Left lobe of liver (tissue), 2 donors: ENCODE measurements at regions not wholly inside any gene's neighbourhood (a gene's known extent, or its start where the extent isn't known, plus 50 kb on each side); places are given as distances from the start of the nearest gene placed in this dataset.
"Not testable (repeated sequence)": the region's sequence is repeated elsewhere in the genome, so short reads cannot be mapped to it uniquely, and the experiment has no call there.

ENCODE experiments used
- ATAC-seq: fragments of 200-7000 bp; cut with Tn5 transposase; one replicate; pipeline ENCODE4 v1.9.1; 2020; ENCODE audit warnings: mild to moderate bottlenecking, moderate library complexity
- DNase-seq: peaks from one replicate; pipeline ENCODE4 v3.0.0-alpha.2; 2020; ENCODE audit warnings: low spot score
- donor health status: DM: no; HTN: no; CAD: no; lungs with moderate emphysema.
- donor health status: DM: no; HTN: yes; CAD: no.

DNA sequence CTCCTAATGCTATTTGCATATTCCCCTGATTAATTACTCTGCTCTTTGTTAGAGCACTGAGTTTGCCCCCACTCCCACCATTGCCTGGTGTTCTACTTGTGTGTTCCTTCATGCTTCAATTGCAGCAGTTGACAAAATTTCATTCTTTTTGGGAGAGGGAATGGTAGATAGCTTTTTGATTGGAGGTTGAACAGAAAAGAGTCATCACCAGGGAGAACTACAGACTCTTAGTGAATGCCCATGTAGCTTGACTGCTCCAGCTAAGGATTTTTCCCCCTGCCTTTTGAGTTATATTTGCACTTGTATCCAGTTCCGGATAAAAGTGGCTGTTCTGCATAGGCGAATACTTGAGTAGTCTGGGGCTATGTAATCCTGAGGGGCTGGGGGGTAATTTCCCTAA, 183.9 kb downstream of the ETNK1 start:
- ATAC-seq = no peak
- no peak for DNase-seq

- ATAC-seq (no peak), DNase-seq (no peak)
Observed at GRCh38 chr12:22810036-22810435, 185.1 kb downstream of the ETNK1 start.

DNA sequence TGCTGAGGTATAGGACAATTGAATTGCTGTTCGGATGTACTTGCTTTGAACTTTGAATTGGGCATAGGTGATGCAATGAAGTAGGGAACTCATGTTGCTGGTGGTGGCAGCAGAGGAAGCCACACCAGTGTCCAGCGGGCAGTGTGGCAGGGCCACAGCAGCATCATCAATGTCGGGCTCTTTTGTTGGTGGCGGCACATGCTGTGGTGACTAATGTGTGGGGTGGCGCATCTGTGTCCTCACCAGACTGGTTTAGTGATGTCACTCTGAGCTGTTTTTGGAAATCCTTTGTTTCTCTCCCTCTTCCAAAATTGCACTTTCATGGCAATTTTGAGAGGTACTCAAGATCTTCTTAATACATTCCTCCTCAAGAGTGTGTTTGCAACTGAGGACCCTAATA, 187.6 kb downstream of the ETNK1 start:
- no peak for ATAC-seq

DNA sequence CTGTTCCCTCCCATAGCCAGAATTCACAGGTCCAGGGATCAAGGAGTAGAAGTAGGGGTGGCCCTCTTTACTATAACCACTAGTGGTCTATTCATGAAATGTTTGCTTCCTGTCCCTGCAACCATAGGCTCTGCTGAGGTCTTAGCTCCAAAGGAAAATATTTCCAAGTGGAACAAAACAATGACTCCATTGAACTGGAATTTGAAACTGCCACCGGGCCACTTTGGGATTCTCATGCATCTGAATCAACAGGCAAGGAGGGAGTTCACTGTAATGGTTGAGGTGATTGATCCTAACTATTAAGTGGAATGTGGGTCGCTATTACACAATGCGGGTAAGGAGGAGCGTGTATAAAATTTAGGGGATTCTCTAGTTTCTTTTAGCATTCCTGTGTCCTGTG, 197.0 kb downstream of the ETNK1 start:
- no peak for ATAC-seq

More for the DNA sequence above, 187.6 kb downstream of the ETNK1 start:
- no peak for DNase-seq

GRCh38 chr12:22826026-22826425, 201.1 kb downstream of the ETNK1 start:
- ATAC-seq = no peak
- no peak for DNase-seq

More for the DNA sequence above, 197.0 kb downstream of the ETNK1 start:
- no peak for DNase-seq

DNA sequence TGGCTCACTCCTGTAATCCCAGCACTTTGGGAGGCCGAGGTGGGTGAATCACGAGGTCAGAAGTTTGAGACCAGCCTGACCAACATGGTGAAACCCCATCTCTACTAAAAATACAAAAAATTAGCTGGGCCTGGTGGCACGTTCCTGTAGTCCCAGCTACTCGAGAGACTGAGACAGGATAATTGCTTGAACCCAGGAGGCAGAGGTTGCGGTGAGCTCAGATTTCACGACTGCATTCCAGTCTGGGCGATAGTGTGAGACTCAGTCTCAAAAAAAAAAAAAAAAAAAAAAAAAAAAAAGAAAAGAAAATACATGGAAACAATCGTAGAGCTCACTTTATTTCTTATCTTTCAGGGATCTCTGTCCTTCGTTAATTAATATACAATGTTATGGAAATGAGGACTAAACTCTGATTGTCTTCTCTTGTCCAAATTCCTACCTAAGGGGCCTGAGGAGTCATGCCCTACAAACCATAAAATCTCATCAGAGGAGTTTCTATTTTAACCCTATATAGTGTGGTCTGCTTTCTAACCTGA, 201.5 kb downstream of the ETNK1 start:
- not testable (repeated sequence) for ATAC-seq, DNase-seq

DNA sequence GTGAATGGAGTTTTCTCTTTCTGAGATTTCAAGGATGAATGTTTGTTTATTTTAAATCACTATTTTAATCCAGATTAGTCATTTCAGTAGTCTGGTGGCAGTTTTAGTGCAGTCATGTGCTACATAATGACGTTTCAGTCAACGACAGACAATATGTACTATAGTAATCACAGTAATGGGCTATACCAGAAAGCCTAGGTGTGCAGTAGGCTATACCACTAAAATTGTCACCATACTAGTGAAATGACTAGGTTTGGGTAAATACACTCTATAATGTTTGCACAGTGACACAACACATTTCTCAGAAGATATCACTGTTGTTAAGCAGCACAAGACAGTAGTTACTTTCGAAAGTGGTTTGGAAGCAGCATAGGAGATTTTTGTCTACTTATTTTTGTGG, 203.1 kb downstream of the ETNK1 start:
- no peak for ATAC-seq

GRCh38 chr12:22835431-22835830, 210.5 kb downstream of the ETNK1 start:
- ATAC-seq (no peak), DNase-seq (no peak)

More for the DNA sequence above, 203.1 kb downstream of the ETNK1 start:
- DNase-seq = no peak

GRCh38 chr12:22850185-22850584, 225.2 kb downstream of the ETNK1 start:
- DNase-seq (no peak), ATAC-seq (no peak)

DNA sequence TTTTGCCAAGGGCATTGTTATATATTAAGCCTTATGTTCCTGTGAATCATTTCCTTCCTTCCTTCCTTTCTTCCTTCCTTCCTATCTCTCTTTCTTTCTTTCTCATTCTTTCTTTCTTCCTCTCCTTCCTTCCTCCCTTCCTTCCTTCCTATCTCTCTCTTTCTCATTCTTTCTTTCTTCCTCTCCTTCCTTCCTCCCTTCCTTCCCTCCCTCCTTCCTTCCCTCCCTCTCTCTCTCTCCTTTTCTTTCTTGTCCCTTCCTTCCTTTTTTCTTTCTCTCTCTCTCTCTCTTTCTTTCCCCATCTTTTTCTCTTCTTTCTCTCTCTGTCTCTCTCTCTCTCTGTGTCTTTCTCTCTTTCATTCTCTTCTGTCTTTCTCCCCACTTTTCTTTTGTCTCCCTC, 226.6 kb downstream of the ETNK1 start:
- ATAC-seq = no peak
- no peak for DNase-seq

- DNase-seq (no peak), ATAC-seq (no peak)
Observed at GRCh38 chr12:22855456-22855855, 230.5 kb downstream of the ETNK1 start.

GRCh38 chr12:22856178-22856577, 231.2 kb downstream of the ETNK1 start:
- ATAC-seq = peak; percentile 72
- no peak for DNase-seq

GRCh38 chr12:22858849-22859570, 234.0 kb downstream of the ETNK1 start:
- ATAC-seq (no peak), DNase-seq (no peak)

DNA sequence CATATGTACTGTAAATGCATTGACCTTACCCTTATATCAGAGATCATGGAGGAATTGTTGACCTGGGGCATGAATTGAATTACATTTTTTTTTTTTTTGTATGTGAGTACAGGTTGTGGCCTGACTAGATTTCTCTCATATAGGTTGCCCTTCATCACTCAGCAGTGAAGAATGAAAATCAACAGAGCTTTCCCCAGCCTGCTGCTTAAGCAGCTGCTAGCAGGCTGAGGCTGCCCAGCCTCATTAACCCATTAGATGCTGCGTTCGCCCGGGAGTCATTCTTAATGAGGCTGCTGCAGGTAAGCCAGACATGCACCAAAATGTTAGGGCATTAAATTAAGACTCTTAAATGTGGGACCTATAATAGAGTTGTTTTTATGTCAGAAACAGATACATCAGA, 236.0 kb downstream of the ETNK1 start:
- no peak for DNase-seq
- ATAC-seq = no peak

DNA sequence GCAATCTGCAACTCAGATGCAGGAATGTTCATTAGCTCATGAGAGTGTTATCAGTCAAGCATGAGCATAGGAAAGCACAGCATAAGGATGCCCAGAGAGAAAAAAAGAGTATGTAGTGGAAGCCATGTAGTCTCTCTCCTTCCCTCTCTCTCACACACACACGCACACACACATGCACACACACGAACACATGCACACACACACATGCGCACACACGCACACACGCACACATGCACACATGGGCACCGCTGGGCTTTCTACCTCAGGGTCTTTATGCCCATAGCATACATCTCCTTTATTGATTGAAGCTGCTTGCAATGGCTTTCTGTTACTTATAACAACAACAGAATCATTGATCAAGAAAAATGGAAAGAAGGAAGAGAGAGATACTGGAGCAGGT, 240.9 kb downstream of the ETNK1 start:
- ATAC-seq (no peak), DNase-seq (no peak)

DNA sequence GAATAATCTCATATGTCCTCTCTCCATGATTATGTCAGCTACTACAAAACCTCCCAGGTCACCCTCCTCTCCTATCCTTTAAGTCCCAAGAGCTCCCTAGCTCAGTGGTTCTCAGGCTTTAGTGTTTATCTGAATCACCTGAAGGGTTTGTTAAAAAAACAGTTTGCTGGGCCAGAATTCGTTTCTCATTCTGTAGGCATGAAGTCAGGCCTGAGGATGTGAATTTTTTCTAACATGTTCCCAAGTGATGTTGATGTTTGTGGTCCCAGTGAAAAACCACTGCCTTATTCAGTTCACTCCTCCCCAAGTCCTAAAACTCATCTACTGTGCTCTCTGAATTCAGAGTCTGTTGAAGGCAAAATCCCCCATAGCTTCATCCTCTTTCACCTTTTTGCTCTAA, 241.4 kb downstream of the ETNK1 start:
- no peak for ATAC-seq
- no peak for DNase-seq

GRCh38 chr12:22874151-22874550, 249.2 kb downstream of the ETNK1 start:
- no peak for ATAC-seq
- no peak for DNase-seq

DNA sequence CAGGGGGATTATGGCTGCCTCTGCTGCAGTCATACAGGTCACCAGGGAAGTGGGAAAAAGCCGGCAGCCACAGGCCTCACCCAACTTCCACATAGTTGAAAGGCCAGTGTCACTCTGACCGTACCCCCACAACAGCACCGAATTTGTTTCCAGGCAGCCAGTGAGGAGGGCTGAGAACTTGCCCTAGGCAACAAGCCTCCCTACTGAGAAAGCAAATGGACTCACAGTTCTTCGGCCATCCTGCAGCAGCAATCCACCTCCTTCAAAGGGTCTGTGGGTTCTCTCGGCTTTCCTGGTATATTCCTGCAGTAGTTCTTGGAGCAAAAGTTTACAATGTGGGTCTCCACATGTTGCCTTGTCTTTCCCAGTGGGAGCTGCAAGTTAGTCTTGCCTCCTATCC, 251.3 kb downstream of the ETNK1 start:
- no peak for DNase-seq
- no peak for ATAC-seq

DNA sequence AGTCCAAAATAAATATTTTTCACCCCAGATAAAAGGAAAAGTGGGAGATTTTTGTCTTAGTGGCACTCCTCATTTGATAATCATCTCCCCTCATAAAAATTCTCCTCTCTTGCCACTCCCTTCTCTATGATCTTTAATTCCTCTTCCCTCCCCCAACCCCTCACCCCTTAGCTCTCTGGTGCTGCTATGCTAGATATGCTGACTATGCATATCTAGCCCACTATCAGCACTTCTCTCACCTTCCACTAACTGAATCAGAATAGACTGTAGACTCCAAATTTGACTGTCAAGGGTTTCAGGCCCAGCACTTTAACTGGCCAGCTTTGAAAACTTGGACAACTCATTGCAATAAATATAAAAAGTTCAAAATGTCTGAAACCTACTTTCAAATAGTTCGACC, 254.2 kb downstream of the ETNK1 start:
- ATAC-seq = no peak

DNA sequence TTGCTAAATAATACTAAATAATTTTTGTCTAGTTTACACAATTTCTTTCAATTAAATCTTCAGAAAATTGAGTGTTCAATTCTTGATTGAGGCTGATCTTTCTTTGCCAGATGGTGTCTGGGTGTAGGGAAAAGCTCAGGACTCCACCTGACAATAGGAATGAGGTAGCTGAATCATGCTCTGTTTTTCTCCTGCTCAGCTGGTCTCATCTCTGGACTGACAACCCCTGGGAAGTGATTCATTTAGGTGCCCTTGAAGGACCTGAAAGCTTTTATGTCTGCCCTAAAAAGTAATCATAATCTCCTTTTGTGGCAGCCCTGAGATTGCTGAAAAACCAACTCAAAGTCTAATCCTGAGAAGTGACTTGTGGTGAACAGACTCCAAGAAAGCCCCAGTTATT, 255.4 kb downstream of the ETNK1 start:
- ATAC-seq = no peak
- DNase-seq = no peak

More for the DNA sequence above, 254.2 kb downstream of the ETNK1 start:
- no peak for DNase-seq

DNA sequence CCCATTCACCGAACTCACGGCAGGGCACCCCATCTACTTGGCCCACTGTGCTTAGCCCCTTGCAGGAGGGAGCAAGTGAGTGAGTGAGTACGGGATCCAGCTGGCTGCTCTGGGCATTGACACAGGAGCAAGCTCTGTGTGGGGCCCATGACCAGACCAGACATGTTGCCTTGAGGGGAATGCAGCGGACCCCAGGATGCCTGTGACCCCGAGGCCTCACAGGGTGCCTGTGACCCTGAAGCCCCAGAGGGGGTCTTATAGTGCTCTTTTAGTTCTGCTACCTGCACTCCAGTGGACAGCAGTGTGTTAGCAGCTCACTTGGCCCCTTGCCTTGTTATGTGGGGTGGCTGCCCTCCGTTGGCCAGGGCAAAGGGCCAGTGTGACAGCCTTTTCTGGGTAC, 255.8 kb downstream of the ETNK1 start:
- ATAC-seq (no peak), DNase-seq (no peak)

- no peak for DNase-seq
- no peak for ATAC-seq
Observed at GRCh38 chr12:22881878-22882385, 257.0 kb downstream of the ETNK1 start.

DNA sequence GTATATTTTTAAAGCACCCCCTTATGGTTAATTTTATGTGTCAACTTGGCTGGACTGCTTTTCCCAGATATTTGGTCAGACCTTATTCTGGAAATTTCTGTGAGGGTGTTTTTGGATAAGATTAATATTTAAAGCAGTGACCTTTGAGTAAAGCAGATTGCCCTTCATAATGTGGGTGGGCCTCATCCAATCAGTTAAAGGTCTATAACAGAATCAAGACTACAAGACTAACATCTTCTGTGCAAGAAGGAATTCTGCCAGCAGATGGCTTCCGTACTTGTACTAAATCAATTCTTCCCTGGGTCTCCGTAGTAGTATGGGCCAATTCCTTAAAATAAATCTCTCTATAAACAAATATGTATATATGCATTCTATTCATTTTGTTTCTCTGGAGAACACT, 257.6 kb downstream of the ETNK1 start:
- no peak for DNase-seq
- ATAC-seq = no peak
